ENCODE measurements at regions not wholly inside any gene's neighbourhood (a gene's known extent, or its start where the extent isn't known, plus 50 kb on each side); places are given as distances from the start of the nearest gene placed in this dataset.
"Not testable (repeated sequence)": the region's sequence is repeated elsewhere in the genome, so short reads cannot be mapped to it uniquely, and the experiment has no call there.

DNA sequence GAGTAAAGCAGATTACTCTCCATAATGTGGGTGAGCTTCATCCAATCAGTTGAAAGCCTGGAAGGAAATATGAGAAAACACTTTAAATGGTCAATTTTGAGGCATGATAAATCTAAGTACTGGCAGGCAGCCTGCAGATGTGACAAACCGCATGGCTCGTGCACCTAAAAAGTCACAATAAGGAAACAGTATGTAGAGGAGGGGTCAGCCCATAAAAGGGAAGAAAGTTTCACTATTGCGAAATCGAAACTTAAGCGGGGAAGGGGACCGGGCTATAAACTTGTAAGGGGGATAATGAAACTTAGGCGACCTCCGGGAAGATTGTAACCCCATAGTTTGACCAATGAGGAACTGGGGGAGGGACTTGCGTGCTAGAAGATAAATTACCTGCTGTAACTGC lies 109.8 kb downstream of the PLPPR4 start:
- H3K4me3 ChIP-seq (ENCODE audit: control insufficient read depth, low read depth, low read length) = no peak overlapping the region
- DNase-seq (ENCODE audit: low read depth) = no peak
- TF ChIP-seq, protein P1, sequence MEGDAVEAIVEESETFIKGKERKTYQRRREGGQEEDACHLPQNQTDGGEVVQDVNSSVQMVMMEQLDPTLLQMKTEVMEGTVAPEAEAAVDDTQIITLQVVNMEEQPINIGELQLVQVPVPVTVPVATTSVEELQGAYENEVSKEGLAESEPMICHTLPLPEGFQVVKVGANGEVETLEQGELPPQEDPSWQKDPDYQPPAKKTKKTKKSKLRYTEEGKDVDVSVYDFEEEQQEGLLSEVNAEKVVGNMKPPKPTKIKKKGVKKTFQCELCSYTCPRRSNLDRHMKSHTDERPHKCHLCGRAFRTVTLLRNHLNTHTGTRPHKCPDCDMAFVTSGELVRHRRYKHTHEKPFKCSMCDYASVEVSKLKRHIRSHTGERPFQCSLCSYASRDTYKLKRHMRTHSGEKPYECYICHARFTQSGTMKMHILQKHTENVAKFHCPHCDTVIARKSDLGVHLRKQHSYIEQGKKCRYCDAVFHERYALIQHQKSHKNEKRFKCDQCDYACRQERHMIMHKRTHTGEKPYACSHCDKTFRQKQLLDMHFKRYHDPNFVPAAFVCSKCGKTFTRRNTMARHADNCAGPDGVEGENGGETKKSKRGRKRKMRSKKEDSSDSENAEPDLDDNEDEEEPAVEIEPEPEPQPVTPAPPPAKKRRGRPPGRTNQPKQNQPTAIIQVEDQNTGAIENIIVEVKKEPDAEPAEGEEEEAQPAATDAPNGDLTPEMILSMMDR (conservative IDR thresholded peaks at IDR 0.05; ENCODE audit: control insufficient read depth, insufficient read depth, low read depth, low read length) = no peak

DNA sequence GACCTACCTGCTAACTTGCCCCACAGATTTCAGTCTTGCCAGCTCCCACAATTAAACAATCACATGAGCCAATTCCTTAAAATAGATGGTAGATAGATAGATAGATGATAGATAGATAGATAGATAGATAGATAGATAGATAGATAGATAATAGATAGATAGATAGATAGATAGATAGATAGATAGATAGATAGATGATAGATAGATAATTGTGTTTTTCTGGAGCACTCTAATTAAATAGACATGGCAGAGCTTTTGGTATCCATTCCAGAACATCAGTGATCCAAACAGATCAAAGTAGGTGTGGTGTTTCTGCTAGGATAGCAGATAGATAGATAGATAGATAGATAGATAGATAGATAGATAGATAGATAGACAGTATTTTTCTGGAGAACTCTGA lies 110.4 kb downstream of the PLPPR4 start:
- not testable (repeated sequence) for H3K4me3 ChIP-seq (ENCODE audit: control insufficient read depth, low read depth, low read length); DNase-seq (ENCODE audit: low read depth)

DNA sequence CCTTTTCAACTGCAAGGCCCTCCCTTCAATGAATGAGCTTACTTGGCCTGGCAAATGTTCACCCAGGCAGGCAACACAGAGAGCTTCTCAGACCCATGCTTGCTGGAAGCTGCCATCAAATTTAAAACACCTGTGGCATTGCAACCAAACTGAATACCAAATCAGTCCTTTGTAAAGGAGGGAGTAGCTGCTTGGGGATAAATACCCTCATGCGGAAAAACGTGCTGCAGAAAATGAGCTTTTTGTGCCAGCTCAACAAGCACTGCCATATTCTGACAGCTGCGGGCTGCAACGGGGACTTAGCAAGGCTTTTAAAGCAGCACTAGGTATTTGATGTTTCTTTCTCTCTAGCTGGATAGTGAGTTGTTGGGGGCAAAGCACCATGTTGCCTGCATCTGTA lies 119.7 kb downstream of the PLPPR4 start:
- no peak for DNase-seq (ENCODE audit: low read depth)
- H3K4me3 ChIP-seq (ENCODE audit: control insufficient read depth, low read depth, low read length) = no peak overlapping the region
- TF ChIP-seq, protein P1 (conservative IDR thresholded peaks at IDR 0.05; ENCODE audit: control insufficient read depth, insufficient read depth, low read depth, low read length) = no peak

DNA sequence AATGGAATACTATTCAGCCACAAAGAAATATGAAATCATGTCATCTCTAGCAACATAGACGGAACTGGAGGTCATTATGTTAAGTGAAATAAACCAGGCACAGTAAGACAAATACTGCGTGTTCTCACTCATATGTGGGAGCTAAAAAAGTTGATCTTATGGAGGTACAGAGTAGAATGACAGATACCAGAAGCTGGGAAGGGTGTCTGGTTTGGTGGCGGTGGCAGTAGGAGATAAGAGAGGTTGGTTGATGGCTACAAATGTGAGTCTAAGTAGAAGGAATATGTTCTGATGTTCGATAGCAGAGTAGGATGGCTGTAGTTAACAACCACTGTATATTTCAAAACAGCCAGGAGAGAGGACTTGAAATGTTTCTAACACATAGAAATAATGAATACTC lies 121.6 kb downstream of the PLPPR4 start:
- TF ChIP-seq, protein P1 (conservative IDR thresholded peaks at IDR 0.05; ENCODE audit: control insufficient read depth, insufficient read depth, low read depth, low read length) = no peak
- no peak overlapping the region for H3K4me3 ChIP-seq (ENCODE audit: control insufficient read depth, low read depth, low read length)
- no peak for DNase-seq (ENCODE audit: low read depth)

DNA sequence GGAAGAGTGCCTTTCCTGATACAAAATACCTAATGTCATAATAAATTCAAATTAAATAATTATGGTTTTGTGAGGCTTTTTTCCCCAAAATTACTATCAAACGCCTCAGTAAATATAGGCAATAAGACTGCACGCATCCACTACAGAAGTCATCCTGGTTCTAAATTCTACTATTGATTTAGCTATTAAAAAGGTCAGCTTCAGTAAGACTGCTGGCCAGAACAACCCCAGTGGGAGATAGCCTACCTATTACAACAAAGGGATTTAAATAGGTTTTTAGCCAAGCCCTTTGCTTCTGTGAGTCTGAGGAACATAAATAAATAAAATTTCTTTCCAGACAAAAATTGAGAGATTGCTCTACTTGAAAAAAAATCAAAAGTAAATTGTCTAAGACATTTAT lies 132.1 kb downstream of the PLPPR4 start:
- no peak overlapping the region for H3K4me3 ChIP-seq (ENCODE audit: control insufficient read depth, low read depth, low read length)
- TF ChIP-seq, protein P1 (conservative IDR thresholded peaks at IDR 0.05; ENCODE audit: control insufficient read depth, insufficient read depth, low read depth, low read length) = no peak
- DNase-seq (ENCODE audit: low read depth) = no peak

DNA sequence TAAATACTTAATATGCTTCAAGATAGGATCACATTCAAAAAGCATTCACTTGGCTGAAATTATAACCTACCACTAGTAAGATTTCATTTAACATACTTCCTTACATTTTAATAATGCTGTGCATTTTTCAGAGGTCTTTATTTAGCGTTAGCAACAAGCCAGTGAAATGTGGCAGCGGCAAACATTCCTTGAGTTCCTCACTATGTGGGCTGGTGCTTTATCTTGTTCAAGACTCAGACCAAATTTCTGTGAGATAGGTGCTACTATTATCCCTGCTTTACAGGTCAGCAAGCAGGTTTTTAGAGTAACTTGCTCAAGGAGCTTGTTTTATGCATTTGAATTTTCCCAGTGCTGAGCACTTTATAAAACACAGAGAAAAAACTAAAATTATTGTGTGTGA lies 132.7 kb downstream of the PLPPR4 start:
- TF ChIP-seq, protein P1 (conservative IDR thresholded peaks at IDR 0.05; ENCODE audit: control insufficient read depth, insufficient read depth, low read depth, low read length) = no peak
- no peak for DNase-seq (ENCODE audit: low read depth)
- no peak overlapping the region for H3K4me3 ChIP-seq (ENCODE audit: control insufficient read depth, low read depth, low read length)

DNA sequence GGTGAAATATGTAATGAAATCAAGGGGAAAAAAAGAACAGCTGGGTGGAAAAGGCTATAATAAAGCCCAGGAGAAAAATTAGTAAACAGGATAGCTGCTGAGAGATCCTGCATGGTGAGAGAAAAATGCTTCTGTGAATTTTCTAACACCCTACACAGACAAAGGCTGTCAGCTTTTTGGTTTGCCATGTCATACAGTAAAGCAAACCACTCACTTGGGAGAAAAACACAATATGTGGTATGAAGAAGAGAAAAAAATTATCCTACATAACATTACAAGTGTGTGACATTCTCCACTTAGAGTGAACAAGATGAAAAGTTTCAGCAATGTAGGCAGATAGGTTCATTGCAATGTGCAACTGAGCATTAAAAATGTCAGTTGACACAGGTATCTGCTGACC lies 133.6 kb downstream of the PLPPR4 start:
- DNase-seq (ENCODE audit: low read depth) = no peak
- H3K4me3 ChIP-seq (ENCODE audit: control insufficient read depth, low read depth, low read length) = no peak overlapping the region
- TF ChIP-seq, protein P1 (conservative IDR thresholded peaks at IDR 0.05; ENCODE audit: control insufficient read depth, insufficient read depth, low read depth, low read length) = no peak

DNA sequence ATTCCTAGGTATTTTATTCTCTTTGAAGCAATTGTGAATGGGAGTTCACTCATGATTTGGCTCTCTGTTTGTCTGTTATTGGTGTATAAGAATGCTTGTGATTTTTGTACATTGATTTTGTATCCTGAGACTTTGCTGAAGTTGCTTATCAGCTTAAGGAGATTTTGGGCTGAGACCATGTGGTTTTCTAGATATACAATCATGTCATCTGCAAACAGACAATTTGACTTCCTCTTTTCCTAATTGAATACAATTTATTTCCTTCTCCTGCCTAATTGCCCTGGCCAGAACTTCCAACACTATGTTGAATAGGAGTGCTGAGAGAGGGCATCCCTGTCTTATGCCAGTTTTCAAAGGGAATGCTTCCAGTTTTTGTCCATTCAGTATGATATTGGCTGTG lies 137.3 kb downstream of the PLPPR4 start:
- H3K4me3 ChIP-seq (ENCODE audit: control insufficient read depth, low read depth, low read length); DNase-seq (ENCODE audit: low read depth): not testable (repeated sequence)

DNA sequence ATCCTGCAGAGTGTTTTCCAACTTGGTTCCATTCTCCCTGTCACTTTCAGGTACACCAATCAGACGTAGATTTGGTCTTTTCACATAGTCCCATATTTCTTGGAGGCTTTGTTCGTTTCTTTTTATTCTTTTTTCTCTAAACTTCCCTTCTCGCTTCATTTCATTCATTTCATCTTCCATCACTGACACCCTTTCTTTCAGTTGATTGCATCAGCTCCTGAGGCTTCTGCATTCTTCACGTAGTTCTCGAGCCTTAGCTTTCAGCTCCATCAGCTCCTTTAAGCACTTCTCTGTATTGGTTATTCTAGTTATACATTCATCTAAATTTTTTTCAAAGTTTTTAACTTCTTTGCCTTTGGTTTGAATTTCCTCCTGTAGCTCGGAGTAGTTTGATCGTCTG lies 140.1 kb downstream of the PLPPR4 start:
- DNase-seq (ENCODE audit: low read depth); H3K4me3 ChIP-seq (ENCODE audit: control insufficient read depth, low read depth, low read length): not testable (repeated sequence)

DNA sequence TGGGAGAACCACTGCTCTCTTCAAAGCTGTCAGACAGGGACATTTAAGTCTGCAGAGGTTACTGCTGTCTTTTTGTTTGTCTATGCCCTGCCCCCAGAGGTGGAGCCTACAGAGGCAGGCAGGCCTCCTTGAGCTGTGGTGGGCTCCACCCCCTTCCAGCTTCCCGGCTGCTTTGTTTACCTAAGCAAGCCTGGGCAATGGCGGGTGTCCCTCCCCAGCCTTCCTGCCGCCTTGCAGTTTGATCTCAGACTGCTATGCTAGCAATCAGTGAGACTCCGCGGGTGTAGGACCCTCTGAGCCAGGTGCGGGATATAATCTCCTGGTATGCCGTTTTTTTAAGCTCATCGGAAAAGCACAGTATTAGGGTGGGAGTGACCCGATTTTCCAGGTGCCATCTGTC lies 141.0 kb downstream of the PLPPR4 start:
- H3K4me3 ChIP-seq (ENCODE audit: control insufficient read depth, low read depth, low read length); DNase-seq (ENCODE audit: low read depth): not testable (repeated sequence)

All from fibroblast of mammary gland (primary cell).